ENCODE measurements at regions not wholly inside any gene's neighbourhood (a gene's known extent, or its start where the extent isn't known, plus 50 kb on each side); places are given as distances from the start of the nearest gene placed in this dataset.

- TF ChIP-seq EP300 (IDR thresholded peaks at IDR 0.05) (no peak), CTCF (IDR thresholded peaks at IDR 0.05) (no peak), POLR2A (IDR thresholded peaks at IDR 0.05; ENCODE audit: low read depth) (no peak)
Observed at GRCh38 chr2:234792621-234793022, 159.2 kb upstream of the SH3BP4 start.

Measured in esophagus muscularis mucosa (tissue), 4 donors.